ENCODE measurements at regions not wholly inside any gene's neighbourhood (a gene's known extent, or its start where the extent isn't known, plus 50 kb on each side); places are given as distances from the start of the nearest gene placed in this dataset.

- Mint-ChIP-seq H3K27me3 (peaks cover under 1% of the 10 kb centered on the region), H3K36me3 (no peaks in the 10 kb centered on the region), H3K9me3 (peaks cover 0 to 2% (median 0%) of the 10 kb centered on the region in 3 donors)
These were observed 549.0 kb downstream of the KCTD12 start for GRCh38 chr13:76336889-76337844.

DNA sequence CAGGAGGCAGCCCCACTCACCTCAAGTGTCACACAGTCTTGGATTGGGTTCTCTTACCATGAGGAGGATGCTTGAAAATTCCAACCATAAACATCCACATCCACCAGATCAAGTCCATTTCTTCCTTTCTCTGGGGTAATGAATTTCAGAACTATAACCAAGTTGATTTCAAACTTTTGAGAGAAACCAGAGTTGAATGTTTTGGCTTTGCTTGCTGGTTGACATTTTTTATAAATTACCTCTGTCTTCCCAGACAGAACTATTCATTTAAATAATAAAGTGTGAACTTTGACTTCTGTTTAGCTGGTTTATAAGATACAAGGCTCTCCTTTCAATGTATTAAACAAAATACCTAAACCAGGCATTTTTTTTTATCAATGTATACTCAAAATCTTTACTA is 550.7 kb downstream of the KCTD12 start:
- Mint-ChIP-seq H3K27me3 (no peaks in the 10 kb centered on the region), H3K36me3 (no peaks in the 10 kb centered on the region)

More at GRCh38 chr13:76336889-76337844, 549.0 kb downstream of the KCTD12 start:
- Mint-ChIP-seq H3K4me1 (no peaks in the 10 kb centered on the region), H3K27ac (no peak overlapping the region), H3K4me3 (no peak overlapping the region)

GRCh38 chr13:76331943-76332712 is 554.1 kb downstream of the KCTD12 start:
- H3K27ac Mint-ChIP-seq: no peak overlapping the region
- no peaks in the 10 kb centered on the region for H3K4me1 Mint-ChIP-seq
- peaks cover 0 to 2% (median 0%) of the 10 kb centered on the region in 3 donors for H3K9me3 Mint-ChIP-seq

More for the DNA sequence above, 550.7 kb downstream of the KCTD12 start:
- Mint-ChIP-seq H3K9me3 (peaks cover 0 to 2% (median 0%) of the 10 kb centered on the region in 3 donors), H3K4me3 (no peak overlapping the region), H3K4me1 (no peaks in the 10 kb centered on the region), H3K27ac (no peak overlapping the region)

GRCh38 chr13:76330761-76331160 is 555.4 kb downstream of the KCTD12 start:
- Mint-ChIP-seq H3K4me3 (no peak overlapping the region), H3K36me3 (no peaks in the 10 kb centered on the region), H3K9me3 (peaks cover 0 to 2% (median 0%) of the 10 kb centered on the region in 3 donors)

More at GRCh38 chr13:76331943-76332712, 554.1 kb downstream of the KCTD12 start:
- no peaks in the 10 kb centered on the region for H3K36me3 Mint-ChIP-seq
- H3K27me3 Mint-ChIP-seq: no peaks in the 10 kb centered on the region
- H3K4me3 Mint-ChIP-seq: no peak overlapping the region

DNA sequence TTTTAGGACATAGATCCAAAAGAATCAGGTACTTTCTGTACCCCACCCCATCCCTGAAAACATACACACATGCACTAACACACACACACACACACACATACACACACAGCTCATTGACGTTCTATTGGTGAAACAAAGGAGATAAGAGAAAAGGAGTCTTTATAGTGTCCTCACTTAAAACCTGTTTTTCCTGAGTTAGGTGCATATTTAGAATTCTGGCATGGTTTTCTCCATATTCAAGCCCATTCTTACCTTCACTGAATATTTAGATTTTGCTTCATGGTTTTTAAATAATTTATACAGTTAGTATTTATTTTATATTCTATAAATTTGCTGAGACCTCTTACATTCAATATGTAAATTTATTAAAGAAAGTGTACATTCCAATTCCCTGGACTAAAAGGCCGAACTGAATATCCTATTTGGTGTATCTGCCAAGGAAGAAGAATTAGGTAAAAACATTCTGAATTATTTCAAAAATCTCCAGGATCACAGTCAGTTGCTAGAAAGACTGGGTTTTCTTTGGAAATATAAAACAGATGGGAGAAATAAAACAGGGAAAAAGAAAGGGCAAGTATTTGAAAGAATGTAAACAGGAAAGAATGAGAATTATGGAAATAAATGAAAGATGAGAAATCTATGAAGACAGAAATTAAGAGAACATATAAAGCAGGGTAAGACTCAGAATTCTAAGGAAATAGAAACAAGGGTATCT is 556.2 kb downstream of the KCTD12 start:
- no peak overlapping the region for H3K27ac Mint-ChIP-seq
- no peak overlapping the region for H3K4me3 Mint-ChIP-seq
- peaks cover 0 to 2% (median 0%) of the 10 kb centered on the region in 3 donors for H3K9me3 Mint-ChIP-seq
- H3K4me1 Mint-ChIP-seq: no peaks in the 10 kb centered on the region
- no peaks in the 10 kb centered on the region for H3K36me3 Mint-ChIP-seq
- H3K27me3 Mint-ChIP-seq: no peaks in the 10 kb centered on the region

More at GRCh38 chr13:76330761-76331160, 555.4 kb downstream of the KCTD12 start:
- Mint-ChIP-seq H3K4me1 (no peaks in the 10 kb centered on the region), H3K27me3 (no peaks in the 10 kb centered on the region), H3K27ac (no peak overlapping the region)

GRCh38 chr13:76329004-76329403 is 557.2 kb downstream of the KCTD12 start:
- no peaks in the 10 kb centered on the region for H3K36me3 Mint-ChIP-seq
- H3K9me3 Mint-ChIP-seq: peaks cover 0 to 2% (median 0%) of the 10 kb centered on the region in 3 donors
- H3K4me3 Mint-ChIP-seq: peak overlapping the region in 1 of 4 donors; percentile 13
- H3K4me1 Mint-ChIP-seq: no peaks in the 10 kb centered on the region
- no peaks in the 10 kb centered on the region for H3K27me3 Mint-ChIP-seq
- H3K27ac Mint-ChIP-seq: no peak overlapping the region

- no peaks in the 10 kb centered on the region for H3K9me3 Mint-ChIP-seq
- H3K4me1 Mint-ChIP-seq: no peaks in the 10 kb centered on the region
- no peak overlapping the region for H3K27ac Mint-ChIP-seq
- no peaks in the 10 kb centered on the region for H3K36me3 Mint-ChIP-seq
- H3K27me3 Mint-ChIP-seq: no peaks in the 10 kb centered on the region
- H3K4me3 Mint-ChIP-seq: no peak overlapping the region
These were observed 559.9 kb downstream of the KCTD12 start for GRCh38 chr13:76326343-76326742.

DNA sequence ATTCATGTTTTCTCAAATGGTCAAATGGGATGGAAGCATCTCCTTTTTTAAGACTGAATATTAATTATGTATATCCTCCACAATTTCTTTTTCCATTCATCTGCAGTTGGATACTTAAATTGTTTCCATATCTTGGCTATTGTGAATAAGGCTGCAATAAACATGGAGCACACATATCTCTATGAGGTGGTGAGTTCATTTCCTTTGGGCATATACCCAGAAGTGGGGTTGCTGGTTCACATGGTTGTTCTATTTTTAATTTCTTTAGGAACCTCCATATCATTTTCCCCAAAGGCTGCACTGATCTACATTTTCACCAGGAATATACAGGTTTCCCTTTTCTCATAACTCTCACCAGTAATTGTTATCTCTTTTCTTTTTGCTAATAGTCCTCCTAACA is 566.3 kb downstream of the KCTD12 start:
- H3K9me3 Mint-ChIP-seq: peaks cover 0 to 2% (median 0%) of the 10 kb centered on the region in 3 donors
- no peak overlapping the region for H3K4me3 Mint-ChIP-seq
- H3K27me3 Mint-ChIP-seq: no peaks in the 10 kb centered on the region
- H3K36me3 Mint-ChIP-seq: no peaks in the 10 kb centered on the region
- no peaks in the 10 kb centered on the region for H3K4me1 Mint-ChIP-seq
- H3K27ac Mint-ChIP-seq: no peak overlapping the region

- no peak overlapping the region for H3K27ac Mint-ChIP-seq
- H3K27me3 Mint-ChIP-seq: no peaks in the 10 kb centered on the region
- H3K36me3 Mint-ChIP-seq: no peaks in the 10 kb centered on the region
- H3K4me1 Mint-ChIP-seq: no peaks in the 10 kb centered on the region
- peaks cover 0 to 2% (median 0%) of the 10 kb centered on the region in 3 donors for H3K9me3 Mint-ChIP-seq
- no peak overlapping the region for H3K4me3 Mint-ChIP-seq
These were observed 569.1 kb downstream of the KCTD12 start for GRCh38 chr13:76316998-76317527.

DNA sequence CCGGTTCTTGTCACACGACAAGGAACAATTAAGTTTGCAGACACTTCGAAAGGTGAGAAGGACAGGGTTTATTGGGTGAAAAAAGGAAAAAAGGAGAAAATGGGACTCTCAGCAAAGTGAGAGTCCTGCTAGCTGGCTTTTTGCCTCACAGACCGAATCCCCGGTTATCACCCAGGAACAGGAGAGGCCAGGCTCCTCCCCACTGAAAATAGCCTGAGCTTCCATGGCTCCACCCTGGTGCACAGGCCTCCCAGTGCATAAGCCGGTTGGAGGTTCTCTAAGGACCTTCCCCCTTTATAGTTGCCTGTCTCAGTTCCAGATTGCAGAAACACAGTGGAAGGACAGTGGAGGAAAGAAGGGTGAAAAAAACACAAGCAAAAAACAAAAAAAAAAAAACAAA is 571.7 kb downstream of the KCTD12 start:
- H3K36me3 Mint-ChIP-seq: no peaks in the 10 kb centered on the region
- no peak overlapping the region for H3K4me3 Mint-ChIP-seq
- H3K27me3 Mint-ChIP-seq: no peaks in the 10 kb centered on the region
- H3K9me3 Mint-ChIP-seq: peaks cover 0 to 2% (median 0%) of the 10 kb centered on the region in 3 donors
- no peaks in the 10 kb centered on the region for H3K4me1 Mint-ChIP-seq
- H3K27ac Mint-ChIP-seq: no peak overlapping the region

DNA sequence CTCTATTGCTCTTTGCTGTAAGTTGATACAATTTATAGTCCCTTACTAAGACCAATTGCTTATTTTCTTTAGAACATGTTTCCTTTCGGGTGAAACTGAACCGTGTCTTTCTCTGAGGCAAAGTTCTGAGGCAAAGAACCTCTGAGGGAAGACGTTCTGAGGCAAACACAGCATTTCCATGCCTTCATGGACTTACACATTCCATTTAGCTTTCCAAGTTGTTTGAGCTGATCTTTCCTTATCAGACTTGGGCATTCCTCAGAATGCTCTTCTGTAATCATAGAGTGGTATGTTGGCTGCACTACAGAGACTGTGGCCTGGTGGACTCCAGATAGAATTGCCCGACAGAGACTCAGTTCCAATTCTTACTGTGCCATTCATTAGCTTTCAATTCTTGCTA is 579.1 kb downstream of the KCTD12 start:
- Mint-ChIP-seq H3K27me3 (no peaks in the 10 kb centered on the region), H3K27ac (no peak overlapping the region), H3K9me3 (no peaks in the 10 kb centered on the region), H3K4me3 (no peak overlapping the region), H3K36me3 (no peaks in the 10 kb centered on the region), H3K4me1 (no peaks in the 10 kb centered on the region)

- Mint-ChIP-seq H3K4me3 (no peak overlapping the region), H3K27me3 (no peaks in the 10 kb centered on the region), H3K36me3 (no peaks in the 10 kb centered on the region), H3K4me1 (no peaks in the 10 kb centered on the region), H3K9me3 (peaks cover 0 to 8% (median 2%) of the 10 kb centered on the region in 3 donors), H3K27ac (no peak overlapping the region)
These were observed 585.5 kb downstream of the KCTD12 start for GRCh38 chr13:76300688-76301087.

- no peaks in the 10 kb centered on the region for H3K4me1 Mint-ChIP-seq
- H3K27me3 Mint-ChIP-seq: no peaks in the 10 kb centered on the region
- H3K27ac Mint-ChIP-seq: no peak overlapping the region
These were observed 588.9 kb downstream of the KCTD12 start for GRCh38 chr13:76297331-76297730.

GRCh38 chr13:76296751-76297150 is 589.5 kb downstream of the KCTD12 start:
- Mint-ChIP-seq H3K4me3 (no peak overlapping the region), H3K27me3 (no peaks in the 10 kb centered on the region), H3K36me3 (no peaks in the 10 kb centered on the region), H3K9me3 (peaks cover 0 to 8% (median 2%) of the 10 kb centered on the region in 3 donors), H3K4me1 (no peaks in the 10 kb centered on the region), H3K27ac (no peak overlapping the region)

More at GRCh38 chr13:76297331-76297730, 588.9 kb downstream of the KCTD12 start:
- Mint-ChIP-seq H3K36me3 (no peaks in the 10 kb centered on the region), H3K4me3 (no peak overlapping the region), H3K9me3 (peaks cover 0 to 8% (median 2%) of the 10 kb centered on the region in 3 donors)

Data from IgD-negative memory B cell (primary cell).